ENCODE measurements at regions not wholly inside any gene's neighbourhood (a gene's known extent, or its start where the extent isn't known, plus 50 kb on each side); places are given as distances from the start of the nearest gene placed in this dataset.

- DNase-seq, result no peak
Observed at GRCh38 chr1:112788054-112788453, 72.9 kb upstream of the PPM1J start.

GRCh38 chr1:112783059-112783458 lies 67.9 kb upstream of the PPM1J start:
- DNase-seq, result no peak

GRCh38 chr1:112779665-112780526 lies 64.8 kb upstream of the PPM1J start:
- no peak for DNase-seq

GRCh38 chr1:112778137-112778536 lies 63.0 kb upstream of the PPM1J start:
- no peak for DNase-seq

- DNase-seq, result no peak
Observed at GRCh38 chr1:112776688-112777087, 61.6 kb upstream of the PPM1J start.

GRCh38 chr1:112772781-112773180 lies 57.6 kb upstream of the PPM1J start:
- no peak for DNase-seq

- no peak for DNase-seq
Observed at GRCh38 chr1:112770724-112771123, 55.6 kb upstream of the PPM1J start.

GRCh38 chr1:112769611-112770010 lies 54.5 kb upstream of the PPM1J start:
- no peak for DNase-seq

- no peak for DNase-seq
Observed at GRCh38 chr1:112767646-112768045, 52.5 kb upstream of the PPM1J start.

Data from hypothalamus (tissue), 51 donors.